Dermis blood vessel endothelial cell (primary cell): ENCODE measurements at regions not wholly inside any gene's neighbourhood (a gene's known extent, or its start where the extent isn't known, plus 50 kb on each side); places are given as distances from the start of the nearest gene placed in this dataset.

Source experiments
- DNase-seq: peaks from one replicate; pipeline ENCODE4 v3.0.0; 2010

- no peak for DNase-seq
Measured at GRCh38 chr19:5235458-5236219, 105.0 kb downstream of the PTPRS start.

GRCh38 chr19:5234412-5234811 is 106.2 kb downstream of the PTPRS start:
- no peak for DNase-seq

GRCh38 chr19:5232798-5233505 is 107.7 kb downstream of the PTPRS start:
- no peak for DNase-seq

GRCh38 chr19:5231857-5232678 is 108.5 kb downstream of the PTPRS start:
- DNase-seq = no peak

- DNase-seq = no peak
Measured at GRCh38 chr19:5230730-5231555, 109.7 kb downstream of the PTPRS start.

- DNase-seq = no peak
Measured at GRCh38 chr19:5229778-5230335, 110.8 kb downstream of the PTPRS start.

- peak; percentile 12 for DNase-seq
Measured at GRCh38 chr19:5228932-5229777, 111.5 kb downstream of the PTPRS start.

GRCh38 chr19:5228490-5228889 is 112.1 kb downstream of the PTPRS start:
- DNase-seq = no peak

- DNase-seq = peak; percentile 23
Measured at GRCh38 chr19:5225486-5226345, 114.9 kb downstream of the PTPRS start.

- no peak for DNase-seq
Measured at GRCh38 chr19:5224480-5224879, 116.1 kb downstream of the PTPRS start.

- DNase-seq = no peak
Measured at GRCh38 chr19:5222821-5223321, 117.7 kb downstream of the PTPRS start.

- no peak for DNase-seq
Measured at GRCh38 chr19:5222178-5222577, 118.4 kb downstream of the PTPRS start.

- DNase-seq = no peak
Measured at GRCh38 chr19:5220866-5221265, 119.7 kb downstream of the PTPRS start.

- no peak for DNase-seq
Measured at GRCh38 chr19:5220361-5220760, 120.3 kb downstream of the PTPRS start.

GRCh38 chr19:5219551-5220304 is 120.9 kb downstream of the PTPRS start:
- DNase-seq = no peak

- no peak for DNase-seq
Measured at GRCh38 chr19:5218963-5219530, 121.6 kb downstream of the PTPRS start.

GRCh38 chr19:5218255-5218855 is 122.3 kb downstream of the PTPRS start:
- DNase-seq = no peak

- no peak for DNase-seq
Measured at GRCh38 chr19:5217171-5217570, 123.4 kb downstream of the PTPRS start.
